ENCODE measurements at regions not wholly inside any gene's neighbourhood (a gene's known extent, or its start where the extent isn't known, plus 50 kb on each side); places are given as distances from the start of the nearest gene placed in this dataset.

DNA sequence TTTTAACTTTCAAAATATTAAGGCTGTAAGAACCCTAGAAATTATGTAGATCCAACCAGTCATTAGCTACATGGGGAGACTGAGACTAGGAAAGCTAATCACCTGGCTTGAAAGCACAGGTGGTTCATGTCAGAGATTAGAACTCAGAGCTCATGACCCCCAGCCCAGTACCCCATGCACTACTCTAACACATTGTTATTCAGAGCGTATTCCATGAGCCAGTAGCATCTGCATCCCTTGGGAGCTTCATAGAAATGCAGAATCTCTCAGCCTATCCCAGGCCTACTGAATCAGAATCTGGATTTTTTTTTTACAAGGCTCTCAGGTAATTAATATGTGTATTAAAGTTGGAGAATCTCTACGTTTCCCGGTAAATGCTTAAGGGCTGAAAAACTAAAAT, 161.7 kb downstream of the BTG1 start:
- H3K27me3 ChIP-seq (replicated peaks; ENCODE audit: insufficient read depth, low read depth, low read length, poor library complexity) = no peaks in the 10 kb centered on the region
- no peak overlapping the region for H3K4me3 ChIP-seq (ENCODE audit: low read depth, low read length, poor library complexity, severe bottlenecking)
- ChIA-PET CTCF (no interaction called here), POLR2A (ENCODE audit: low non-redundant PET) (interaction anchor here (0.6 kb wide), 1 partner anchor 162 kb away, joined by 3 read pairs; the partner anchor contains the start of gene BTG1)
- no peak overlapping the region for H3K27ac ChIP-seq (ENCODE audit: low read depth, low read length, poor library complexity, severe bottlenecking)
- TF ChIP-seq EZH2 (IDR thresholded peaks at IDR 0.05; ENCODE audit: borderline replicate concordance, low read depth, low read length, poor library complexity, severe bottlenecking) = no peak
- TF ChIP-seq, protein P1, sequence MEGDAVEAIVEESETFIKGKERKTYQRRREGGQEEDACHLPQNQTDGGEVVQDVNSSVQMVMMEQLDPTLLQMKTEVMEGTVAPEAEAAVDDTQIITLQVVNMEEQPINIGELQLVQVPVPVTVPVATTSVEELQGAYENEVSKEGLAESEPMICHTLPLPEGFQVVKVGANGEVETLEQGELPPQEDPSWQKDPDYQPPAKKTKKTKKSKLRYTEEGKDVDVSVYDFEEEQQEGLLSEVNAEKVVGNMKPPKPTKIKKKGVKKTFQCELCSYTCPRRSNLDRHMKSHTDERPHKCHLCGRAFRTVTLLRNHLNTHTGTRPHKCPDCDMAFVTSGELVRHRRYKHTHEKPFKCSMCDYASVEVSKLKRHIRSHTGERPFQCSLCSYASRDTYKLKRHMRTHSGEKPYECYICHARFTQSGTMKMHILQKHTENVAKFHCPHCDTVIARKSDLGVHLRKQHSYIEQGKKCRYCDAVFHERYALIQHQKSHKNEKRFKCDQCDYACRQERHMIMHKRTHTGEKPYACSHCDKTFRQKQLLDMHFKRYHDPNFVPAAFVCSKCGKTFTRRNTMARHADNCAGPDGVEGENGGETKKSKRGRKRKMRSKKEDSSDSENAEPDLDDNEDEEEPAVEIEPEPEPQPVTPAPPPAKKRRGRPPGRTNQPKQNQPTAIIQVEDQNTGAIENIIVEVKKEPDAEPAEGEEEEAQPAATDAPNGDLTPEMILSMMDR (conservative IDR thresholded peaks at IDR 0.05; ENCODE audit: low read depth, low read length) = no peak
- H3K9me3 ChIP-seq (ENCODE audit: low read depth, low read length, poor library complexity, severe bottlenecking) = no peaks in the 10 kb centered on the region
- H3K36me3 ChIP-seq (ENCODE audit: insufficient read depth, low read length, poor library complexity, severe bottlenecking) = no peaks in the 10 kb centered on the region
- BruUV-seq (replicated peaks) = no TSS peak
- intact Hi-C loops (cut with micrococcal nuclease; ENCODE audit: unreplicated experiment) = no loop called here
- no peak for DNase-seq (ENCODE audit: low spot score)
- H3K4me1 ChIP-seq (ENCODE audit: insufficient read depth, low read length, poor library complexity, severe bottlenecking) = no peaks in the 10 kb centered on the region

DNA sequence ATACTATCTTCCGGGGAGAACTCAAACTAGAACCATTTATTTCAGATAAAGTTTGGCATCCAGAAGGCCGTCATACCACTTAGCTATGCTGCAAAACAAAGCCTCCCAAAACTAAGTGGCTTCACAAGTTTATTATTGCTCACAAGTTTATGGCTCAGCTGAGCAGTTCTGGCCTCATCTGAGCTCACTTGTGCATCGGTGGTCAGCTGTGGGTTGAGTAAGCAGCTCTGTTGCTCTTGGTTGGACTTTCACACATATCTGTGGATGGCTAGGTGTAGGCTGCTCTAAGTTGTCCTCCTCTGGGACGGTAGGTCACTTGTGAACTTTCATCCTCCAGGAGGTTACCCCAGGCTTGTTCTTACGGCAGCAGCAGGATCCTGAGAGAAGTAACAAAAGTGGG, 162.7 kb downstream of the BTG1 start:
- Histone ChIP-seq H3K4me3 (ENCODE audit: low read depth, low read length, poor library complexity, severe bottlenecking) (no peak overlapping the region), H3K27ac (ENCODE audit: low read depth, low read length, poor library complexity, severe bottlenecking) (no peak overlapping the region), H3K4me1 (ENCODE audit: insufficient read depth, low read length, poor library complexity, severe bottlenecking) (no peaks in the 10 kb centered on the region), H3K27me3 (replicated peaks; ENCODE audit: insufficient read depth, low read depth, low read length, poor library complexity) (no peaks in the 10 kb centered on the region), H3K9me3 (ENCODE audit: low read depth, low read length, poor library complexity, severe bottlenecking) (no peaks in the 10 kb centered on the region), H3K36me3 (ENCODE audit: insufficient read depth, low read length, poor library complexity, severe bottlenecking) (no peaks in the 10 kb centered on the region)
- TF ChIP-seq, protein P1 (conservative IDR thresholded peaks at IDR 0.05; ENCODE audit: low read depth, low read length) = no peak
- no peak for TF ChIP-seq EZH2 (IDR thresholded peaks at IDR 0.05; ENCODE audit: borderline replicate concordance, low read depth, low read length, poor library complexity, severe bottlenecking)
- CTCF ChIA-PET = no interaction called here
- intact Hi-C loops (cut with micrococcal nuclease; ENCODE audit: unreplicated experiment) = no loop called here
- POLR2A ChIA-PET (ENCODE audit: low non-redundant PET) = no interaction called here
- DNase-seq (ENCODE audit: low spot score) = no peak
- no TSS peak for BruUV-seq (replicated peaks)

DNA sequence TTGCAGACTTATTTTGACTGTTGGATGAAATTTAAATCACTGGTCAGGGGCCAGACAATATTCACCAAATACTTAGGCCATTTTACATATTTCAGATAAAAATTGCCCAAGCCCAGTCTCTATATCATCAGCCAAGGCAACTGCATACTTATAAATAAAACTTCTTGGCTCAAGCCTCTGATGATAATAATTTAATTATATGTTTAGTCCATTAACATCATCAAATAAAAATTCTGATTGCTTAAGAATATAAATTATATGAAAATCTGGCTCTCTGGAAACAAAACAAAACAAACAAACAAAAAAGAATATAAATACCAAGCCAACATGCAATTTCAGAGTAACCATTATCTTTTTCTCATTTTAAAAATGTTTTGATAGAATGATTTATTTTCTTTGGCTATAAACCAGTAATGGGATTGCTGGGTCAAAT, 165.2 kb downstream of the BTG1 start:
- CTCF ChIA-PET = no interaction called here
- H3K9me3 ChIP-seq (ENCODE audit: low read depth, low read length, poor library complexity, severe bottlenecking) = no peaks in the 10 kb centered on the region
- no peak for DNase-seq (ENCODE audit: low spot score)
- H3K4me1 ChIP-seq (ENCODE audit: insufficient read depth, low read length, poor library complexity, severe bottlenecking) = no peaks in the 10 kb centered on the region
- no peaks in the 10 kb centered on the region for H3K27me3 ChIP-seq (replicated peaks; ENCODE audit: insufficient read depth, low read depth, low read length, poor library complexity)
- POLR2A ChIA-PET (ENCODE audit: low non-redundant PET) = no interaction called here
- BruUV-seq (replicated peaks) = no TSS peak
- TF ChIP-seq, protein P1 (conservative IDR thresholded peaks at IDR 0.05; ENCODE audit: low read depth, low read length) = no peak
- TF ChIP-seq EZH2 (IDR thresholded peaks at IDR 0.05; ENCODE audit: borderline replicate concordance, low read depth, low read length, poor library complexity, severe bottlenecking) = no peak
- intact Hi-C loops (cut with micrococcal nuclease; ENCODE audit: unreplicated experiment) = no loop called here
- no peak overlapping the region for H3K27ac ChIP-seq (ENCODE audit: low read depth, low read length, poor library complexity, severe bottlenecking)
- no peaks in the 10 kb centered on the region for H3K36me3 ChIP-seq (ENCODE audit: insufficient read depth, low read length, poor library complexity, severe bottlenecking)
- no peak overlapping the region for H3K4me3 ChIP-seq (ENCODE audit: low read depth, low read length, poor library complexity, severe bottlenecking)

All from A673 (cell line).